ENCODE measurements at regions not wholly inside any gene's neighbourhood (a gene's known extent, or its start where the extent isn't known, plus 50 kb on each side); places are given as distances from the start of the nearest gene placed in this dataset.

DNA sequence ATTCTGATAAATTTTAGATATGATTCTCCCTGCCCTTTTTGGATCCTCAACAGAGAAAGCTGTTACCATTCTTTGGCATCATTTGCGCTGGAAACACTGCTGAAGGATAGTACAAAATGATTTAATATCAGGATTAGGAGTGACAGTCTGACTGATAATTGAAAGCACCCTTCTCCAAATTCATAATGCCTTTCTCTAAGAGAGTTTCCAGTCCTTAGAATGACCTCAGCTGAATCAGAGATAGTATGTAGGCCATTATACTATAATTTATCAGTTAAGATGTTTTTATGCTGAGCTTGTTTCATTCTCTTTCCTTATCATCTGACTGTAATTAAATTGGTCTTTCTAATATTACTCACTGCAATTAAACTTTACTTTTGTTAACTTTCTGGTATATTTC is 166.7 kb downstream of the ZNF326 start:
- Histone ChIP-seq H3K4me1 (ENCODE audit: insufficient read depth, low read length) (no peaks in the 10 kb centered on the region), H3K4me2 (ENCODE audit: insufficient read depth, low read length) (no peak overlapping the region), H3K79me2 (ENCODE audit: insufficient read depth, low read length) (no peaks in the 10 kb centered on the region), H3K4me3 (ENCODE audit: low read depth in 1 of 2, low read length in 2 of 2) (no peak overlapping the region), H3K27ac (ENCODE audit: low read length) (no peak overlapping the region), H3K36me3 (ENCODE audit: insufficient read depth, low read length) (no peaks in the 10 kb centered on the region), H3K27me3 (ENCODE audit: insufficient read depth, low read length, poor library complexity) (no peaks in the 10 kb centered on the region), H2AFZ (ENCODE audit: low read depth, low read length) (no peak overlapping the region), H3K9ac (ENCODE audit: low read depth, low read length) (no peak overlapping the region), H4K20me1 (ENCODE audit: insufficient read depth, low read length) (no peaks in the 10 kb centered on the region), H3K9me3 (ENCODE audit: insufficient read depth, low read length, severe bottlenecking) (peaks cover 2% of the 10 kb centered on the region)
- TF ChIP-seq EZH2 (IDR thresholded peaks at IDR 0.05; ENCODE audit: borderline replicate concordance, low read depth, low read length, severe bottlenecking), result no peak
- TF ChIP-seq, protein P1, sequence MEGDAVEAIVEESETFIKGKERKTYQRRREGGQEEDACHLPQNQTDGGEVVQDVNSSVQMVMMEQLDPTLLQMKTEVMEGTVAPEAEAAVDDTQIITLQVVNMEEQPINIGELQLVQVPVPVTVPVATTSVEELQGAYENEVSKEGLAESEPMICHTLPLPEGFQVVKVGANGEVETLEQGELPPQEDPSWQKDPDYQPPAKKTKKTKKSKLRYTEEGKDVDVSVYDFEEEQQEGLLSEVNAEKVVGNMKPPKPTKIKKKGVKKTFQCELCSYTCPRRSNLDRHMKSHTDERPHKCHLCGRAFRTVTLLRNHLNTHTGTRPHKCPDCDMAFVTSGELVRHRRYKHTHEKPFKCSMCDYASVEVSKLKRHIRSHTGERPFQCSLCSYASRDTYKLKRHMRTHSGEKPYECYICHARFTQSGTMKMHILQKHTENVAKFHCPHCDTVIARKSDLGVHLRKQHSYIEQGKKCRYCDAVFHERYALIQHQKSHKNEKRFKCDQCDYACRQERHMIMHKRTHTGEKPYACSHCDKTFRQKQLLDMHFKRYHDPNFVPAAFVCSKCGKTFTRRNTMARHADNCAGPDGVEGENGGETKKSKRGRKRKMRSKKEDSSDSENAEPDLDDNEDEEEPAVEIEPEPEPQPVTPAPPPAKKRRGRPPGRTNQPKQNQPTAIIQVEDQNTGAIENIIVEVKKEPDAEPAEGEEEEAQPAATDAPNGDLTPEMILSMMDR (IDR thresholded peaks at IDR 0.05; ENCODE audit: borderline replicate concordance, extremely low read depth, low read length, poor library complexity, severe bottlenecking), result no peak
- no peak for DNase-seq
- no peak for ATAC-seq (ENCODE audit: insufficient read depth, low read depth)

DNA sequence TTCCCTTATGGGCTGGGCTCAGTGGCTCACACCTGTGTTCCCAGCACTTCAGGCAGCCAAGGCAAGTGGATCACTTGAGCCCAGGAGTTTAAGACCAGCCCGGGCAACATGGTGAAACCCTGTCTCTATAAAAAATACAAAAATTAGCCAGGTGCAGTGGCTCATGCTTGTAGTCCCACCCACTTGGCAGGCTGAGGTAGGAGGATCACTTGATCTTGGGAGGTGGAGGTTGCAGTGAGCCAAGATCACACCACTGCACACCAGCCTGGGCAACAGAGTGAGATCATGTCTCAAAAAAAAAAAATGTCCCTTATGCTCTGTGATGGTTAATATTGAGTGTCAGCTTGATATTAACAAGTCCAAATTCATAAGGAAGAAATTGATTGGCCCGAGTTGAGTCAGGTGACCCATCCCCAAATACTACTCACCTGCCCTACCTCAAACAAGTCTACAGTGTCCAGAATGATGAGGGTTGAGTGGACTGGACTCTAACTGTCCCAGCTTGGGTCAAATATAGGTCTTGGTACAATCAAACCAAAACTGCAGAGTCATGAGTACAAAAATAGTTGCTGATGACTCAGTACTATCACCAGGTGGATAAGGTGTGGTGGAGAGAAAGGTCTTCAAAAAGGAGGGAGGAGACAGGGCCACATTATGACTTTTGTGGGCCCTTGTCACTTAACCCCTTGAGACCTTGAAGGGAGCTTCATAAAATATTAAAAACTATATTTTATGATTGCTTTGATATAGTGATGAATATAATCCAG is 161.0 kb downstream of the ZNF326 start:
- Histone ChIP-seq H3K27ac (ENCODE audit: low read length) (no peak overlapping the region), H3K9ac (ENCODE audit: low read depth, low read length) (no peak overlapping the region), H3K27me3 (ENCODE audit: insufficient read depth, low read length, poor library complexity) (no peaks in the 10 kb centered on the region), H3K4me2 (ENCODE audit: insufficient read depth, low read length) (no peak overlapping the region), H3K36me3 (ENCODE audit: insufficient read depth, low read length) (no peaks in the 10 kb centered on the region), H4K20me1 (ENCODE audit: insufficient read depth, low read length) (no peaks in the 10 kb centered on the region), H3K4me3 (ENCODE audit: low read depth in 1 of 2, low read length in 2 of 2) (no peak overlapping the region), H2AFZ (ENCODE audit: low read depth, low read length) (no peak overlapping the region), H3K79me2 (ENCODE audit: insufficient read depth, low read length) (no peaks in the 10 kb centered on the region), H3K9me3 (ENCODE audit: insufficient read depth, low read length, severe bottlenecking) (no peaks in the 10 kb centered on the region), H3K4me1 (ENCODE audit: insufficient read depth, low read length) (no peaks in the 10 kb centered on the region)
- DNase-seq (no peak), ATAC-seq (ENCODE audit: insufficient read depth, low read depth) (no peak)
- TF ChIP-seq, protein P1 (IDR thresholded peaks at IDR 0.05; ENCODE audit: borderline replicate concordance, extremely low read depth, low read length, poor library complexity, severe bottlenecking), result no peak
- TF ChIP-seq EZH2 (IDR thresholded peaks at IDR 0.05; ENCODE audit: borderline replicate concordance, low read depth, low read length, severe bottlenecking), result no peak

- Histone ChIP-seq H3K79me2 (ENCODE audit: insufficient read depth, low read length) (no peaks in the 10 kb centered on the region), H3K4me3 (ENCODE audit: low read depth in 1 of 2, low read length in 2 of 2) (no peak overlapping the region), H4K20me1 (ENCODE audit: insufficient read depth, low read length) (no peaks in the 10 kb centered on the region), H3K27me3 (ENCODE audit: insufficient read depth, low read length, poor library complexity) (no peaks in the 10 kb centered on the region), H3K4me2 (ENCODE audit: insufficient read depth, low read length) (no peak overlapping the region), H2AFZ (ENCODE audit: low read depth, low read length) (no peak overlapping the region), H3K9me3 (ENCODE audit: insufficient read depth, low read length, severe bottlenecking) (no peaks in the 10 kb centered on the region), H3K4me1 (ENCODE audit: insufficient read depth, low read length) (no peaks in the 10 kb centered on the region), H3K36me3 (ENCODE audit: insufficient read depth, low read length) (no peaks in the 10 kb centered on the region), H3K9ac (ENCODE audit: low read depth, low read length) (no peak overlapping the region), H3K27ac (ENCODE audit: low read length) (no peak overlapping the region)
- ATAC-seq (ENCODE audit: insufficient read depth, low read depth) (no peak), DNase-seq (no peak)
- no peak for TF ChIP-seq EZH2 (IDR thresholded peaks at IDR 0.05; ENCODE audit: borderline replicate concordance, low read depth, low read length, severe bottlenecking)
- TF ChIP-seq, protein P1 (IDR thresholded peaks at IDR 0.05; ENCODE audit: borderline replicate concordance, extremely low read depth, low read length, poor library complexity, severe bottlenecking), result no peak
These were observed 159.8 kb downstream of the ZNF326 start for GRCh38 chr1:90154711-90155110.

All from DND-41 (cell line).